ENCODE measurements at regions not wholly inside any gene's neighbourhood (a gene's known extent, or its start where the extent isn't known, plus 50 kb on each side); places are given as distances from the start of the nearest gene placed in this dataset.
"Not testable (repeated sequence)": the region's sequence is repeated elsewhere in the genome, so short reads cannot be mapped to it uniquely, and the experiment has no call there.

DNA sequence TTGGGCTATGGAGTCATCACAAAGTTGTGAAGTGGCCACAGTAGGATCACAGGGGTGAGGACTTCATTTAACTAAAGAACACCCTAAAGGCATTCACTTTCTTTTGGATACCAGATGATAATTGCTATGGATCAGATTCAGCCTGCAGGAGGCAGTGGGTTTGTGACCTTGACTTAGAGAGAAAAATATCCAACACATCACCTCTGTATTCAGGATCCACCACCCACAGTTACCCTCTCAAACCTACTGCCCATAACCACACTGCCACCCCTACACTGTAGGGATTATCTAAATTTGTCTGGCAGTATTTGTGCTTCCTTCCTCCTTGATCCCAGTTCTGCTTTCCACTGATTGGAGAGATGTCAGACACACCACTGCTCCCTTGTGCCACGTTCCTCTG lies 269.4 kb downstream of the MYCN start:
- no peak for DNase-seq

DNA sequence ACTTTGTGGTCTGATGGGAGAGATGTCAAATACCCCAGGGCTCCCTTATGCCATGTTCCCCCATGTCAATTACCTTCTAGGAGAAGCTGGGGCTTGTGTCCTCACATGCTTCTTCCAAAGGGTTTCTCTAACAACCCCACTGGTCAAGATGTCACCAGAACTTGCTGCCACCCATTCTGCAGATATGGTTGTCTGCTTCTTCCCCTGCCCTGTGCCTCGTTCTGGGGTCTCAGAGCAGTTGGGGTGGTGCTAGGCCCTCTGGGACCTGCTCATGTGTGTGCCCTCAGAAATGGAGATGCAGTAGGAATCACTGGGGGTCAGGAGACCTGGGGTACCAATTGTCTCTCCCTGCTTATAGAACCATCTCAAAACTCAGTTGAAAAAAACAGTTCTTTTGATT lies 268.6 kb downstream of the MYCN start:
- DNase-seq: no peak

DNA sequence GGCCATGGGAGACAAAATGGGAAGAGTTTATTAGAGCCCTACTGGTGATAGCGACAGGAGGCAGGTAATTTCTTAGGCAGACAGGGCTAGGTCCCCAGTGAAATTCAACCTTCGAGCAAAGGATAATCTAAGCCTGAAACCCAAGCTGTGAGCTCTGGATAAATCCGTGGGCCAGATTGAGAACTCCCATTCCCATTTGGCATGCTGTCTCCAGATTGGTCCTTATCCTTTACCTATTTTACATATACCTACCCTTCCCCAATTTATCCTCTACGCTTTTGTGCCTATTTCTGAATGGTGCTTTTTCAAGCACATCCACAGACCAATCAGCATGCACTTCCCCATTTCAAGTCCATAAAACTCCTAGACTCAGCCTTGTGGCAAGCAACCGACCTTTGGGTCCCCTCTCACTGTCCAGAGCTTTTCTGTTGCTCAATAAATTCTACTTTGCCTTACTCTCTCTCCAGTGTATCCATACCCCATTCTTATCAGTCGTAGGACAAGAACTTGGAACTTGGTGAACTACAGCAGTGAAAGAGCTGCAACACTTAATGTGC lies 268.0 kb downstream of the MYCN start:
- no peak for DNase-seq

DNA sequence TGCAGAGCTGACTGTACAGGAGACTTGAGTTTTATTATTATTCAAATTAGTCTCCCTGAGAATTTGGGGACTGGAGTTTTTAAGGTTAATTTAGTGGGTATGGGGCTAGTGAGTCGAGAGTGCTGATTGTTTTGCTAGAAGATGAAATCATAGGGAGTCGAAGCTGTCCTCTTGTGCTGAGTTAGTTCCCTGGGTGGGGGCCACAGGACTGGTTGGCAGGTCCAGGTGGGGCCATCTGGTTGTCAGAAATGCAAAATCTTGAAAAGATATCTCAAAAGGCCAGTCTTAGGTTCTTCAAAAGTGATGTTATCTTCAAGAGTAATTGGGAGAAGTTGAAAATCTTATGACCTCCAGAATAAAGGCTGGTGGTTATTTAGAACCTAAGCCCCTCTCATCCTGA lies 267.3 kb downstream of the MYCN start:
- DNase-seq: no peak

DNA sequence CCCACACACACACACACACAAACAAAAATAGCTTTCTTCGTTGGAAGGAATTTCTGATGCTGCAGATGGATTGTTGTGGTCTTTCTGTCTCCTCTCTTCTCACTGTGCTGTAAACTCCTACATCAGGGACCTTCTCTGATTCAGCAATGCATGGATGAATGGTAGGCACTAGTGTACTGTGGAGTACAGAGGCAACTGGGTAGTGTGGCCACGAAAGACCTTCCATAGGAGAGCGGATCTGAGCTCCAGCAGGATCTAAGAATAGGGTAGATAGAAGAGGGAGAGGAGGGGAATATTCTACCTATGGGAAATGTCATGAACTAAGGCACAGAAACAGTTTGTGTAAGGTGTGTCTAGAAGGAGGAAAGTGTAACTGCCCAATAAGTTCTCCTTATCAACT lies 266.8 kb downstream of the MYCN start:
- DNase-seq: no peak

DNA sequence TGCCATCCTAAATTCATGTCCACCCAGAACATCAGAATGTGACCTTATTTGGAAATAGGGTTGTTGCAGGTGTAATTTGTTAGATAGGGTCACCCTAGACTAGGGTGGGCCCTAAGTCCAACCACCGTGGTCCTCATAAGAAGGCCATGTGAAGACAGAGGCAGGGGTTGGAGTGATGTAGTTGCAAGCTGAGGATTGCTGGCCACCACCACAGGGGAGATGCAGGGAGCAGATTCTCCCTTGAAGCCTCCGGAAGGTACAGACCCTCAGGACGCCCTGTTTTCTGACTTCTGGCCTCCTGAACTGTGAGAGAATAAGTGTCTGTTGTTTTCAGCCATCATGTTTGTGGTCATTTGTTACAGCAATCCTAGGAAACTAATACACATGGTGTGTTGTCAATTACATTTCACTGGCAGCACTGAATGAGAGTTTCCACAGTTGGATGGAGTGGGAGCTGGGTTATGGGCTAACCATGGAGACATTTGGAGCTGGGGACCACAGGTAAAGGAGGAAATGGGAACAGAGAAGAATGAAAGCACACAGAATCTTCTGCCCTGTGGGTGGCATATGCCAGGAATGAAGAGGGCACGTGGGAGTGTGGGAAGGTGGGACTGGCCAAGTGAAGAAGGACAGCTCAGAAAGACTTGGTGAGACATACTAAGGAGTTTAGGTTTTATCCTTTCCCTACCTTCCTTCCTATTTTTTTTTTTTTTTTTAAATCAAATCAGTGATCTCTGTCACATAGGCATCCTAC lies 266.0 kb downstream of the MYCN start:
- DNase-seq: no peak

DNA sequence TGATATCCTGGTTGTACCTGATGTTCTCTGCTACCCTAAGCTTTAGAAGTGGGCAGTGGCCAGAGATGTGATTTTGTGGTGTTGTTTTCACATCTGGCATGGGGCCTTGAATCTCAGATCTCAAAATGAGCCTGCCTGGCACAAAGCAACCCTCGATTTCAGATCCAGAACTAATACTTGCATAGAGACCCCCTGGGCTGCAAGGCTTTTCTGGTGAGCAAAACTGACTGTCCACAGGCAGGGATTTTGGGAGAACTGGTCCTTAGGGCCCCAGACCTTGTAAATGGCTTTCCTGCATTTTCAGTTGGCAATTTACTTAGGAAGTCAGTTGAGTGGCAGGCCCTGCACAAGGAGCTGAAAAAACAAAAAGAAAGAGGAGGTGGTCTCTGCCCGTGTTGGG lies 265.3 kb downstream of the MYCN start:
- no peak for DNase-seq

DNA sequence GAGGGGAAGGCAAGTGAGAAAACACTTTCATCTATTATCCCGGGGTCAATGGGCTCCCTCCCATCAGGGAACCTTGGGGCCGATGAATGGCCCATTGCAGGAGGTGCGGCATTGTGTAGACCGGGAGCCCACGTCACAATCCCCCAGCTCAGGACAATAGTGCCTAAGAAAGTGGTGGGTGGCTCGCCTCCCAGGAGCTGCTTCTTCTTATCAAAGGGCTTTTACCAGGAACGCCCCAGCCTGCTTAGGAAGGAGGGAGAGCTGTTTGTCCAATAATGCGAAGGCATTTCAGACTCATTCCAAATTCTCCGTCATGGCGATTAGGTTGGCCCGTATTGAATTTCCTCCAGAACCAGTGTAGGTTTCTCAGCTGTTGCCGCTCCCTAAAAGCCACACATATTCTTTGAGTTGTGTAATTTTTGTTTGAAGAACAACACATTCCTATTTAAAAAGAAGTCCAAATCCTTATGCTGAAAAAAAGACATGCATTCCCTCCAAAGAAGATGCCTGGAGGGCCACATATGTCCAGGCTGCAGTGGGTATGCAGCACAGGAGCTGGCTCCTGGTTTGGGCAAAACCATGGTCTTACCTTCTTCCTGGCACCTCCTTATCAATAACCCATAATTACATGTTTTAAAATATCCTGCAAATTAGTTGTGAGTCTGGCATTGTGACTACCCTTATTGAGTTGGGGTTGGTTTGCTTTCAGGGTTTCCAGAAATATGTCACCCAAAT lies 264.7 kb downstream of the MYCN start:
- DNase-seq: no peak

DNA sequence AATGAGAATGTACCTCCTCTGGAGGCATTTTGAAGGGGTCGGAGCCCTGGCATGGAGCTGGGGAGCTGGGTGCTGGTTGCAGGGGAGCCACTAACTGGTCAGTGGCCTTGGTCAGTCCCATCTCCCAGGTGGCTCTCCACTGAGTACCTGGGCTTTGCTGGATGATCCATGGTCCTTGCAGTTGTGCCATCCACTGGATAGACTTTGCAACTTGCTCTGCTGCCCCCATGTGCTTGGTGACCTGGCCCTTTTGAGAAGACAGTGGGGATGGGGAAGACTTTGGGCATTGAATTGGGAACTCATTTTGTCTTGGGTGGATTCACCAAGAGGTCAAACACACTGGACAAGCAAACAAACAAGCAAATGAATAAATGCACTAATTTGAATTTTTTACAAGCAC lies 263.9 kb downstream of the MYCN start:
- DNase-seq: no peak

DNA sequence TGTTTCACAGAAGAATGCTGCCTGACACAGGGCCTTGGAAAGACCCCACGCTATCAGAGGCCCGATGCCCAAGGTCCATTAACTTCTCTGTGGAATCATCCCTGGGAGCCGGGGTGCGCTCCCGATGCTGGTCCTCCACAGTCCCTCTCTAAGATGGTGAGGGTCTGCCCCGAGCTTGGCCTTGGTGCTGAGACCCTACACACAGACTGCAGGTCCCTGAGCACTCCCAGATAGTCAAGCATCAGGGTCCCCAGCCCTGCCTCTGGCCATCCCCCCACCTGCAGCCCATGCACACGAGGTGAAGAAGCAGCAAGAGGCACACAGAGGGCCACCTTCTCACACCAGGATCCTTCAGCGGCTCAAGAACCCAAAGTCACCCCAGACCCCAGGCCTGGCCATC lies 263.3 kb downstream of the MYCN start:
- DNase-seq: no peak

DNA sequence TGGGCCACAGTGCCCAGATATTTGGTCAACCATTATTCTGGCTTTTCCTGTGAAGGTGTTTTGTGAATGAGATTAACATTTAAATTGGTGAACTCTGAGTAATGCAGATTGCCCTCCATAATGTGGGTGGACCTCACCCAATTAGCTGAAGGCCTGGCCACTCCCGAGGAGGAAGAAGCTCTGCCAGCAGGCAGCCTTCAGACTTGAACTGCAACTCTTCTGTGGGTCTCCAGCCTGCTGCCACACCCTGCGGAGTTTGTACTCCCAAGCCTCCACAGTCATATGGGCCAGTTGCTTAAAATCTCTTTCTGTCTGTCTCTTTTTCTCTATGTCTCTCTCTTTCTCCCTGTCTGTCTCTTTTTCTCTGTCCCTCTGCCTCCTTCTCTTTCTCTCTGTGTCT lies 262.7 kb downstream of the MYCN start:
- no peak for DNase-seq

DNA sequence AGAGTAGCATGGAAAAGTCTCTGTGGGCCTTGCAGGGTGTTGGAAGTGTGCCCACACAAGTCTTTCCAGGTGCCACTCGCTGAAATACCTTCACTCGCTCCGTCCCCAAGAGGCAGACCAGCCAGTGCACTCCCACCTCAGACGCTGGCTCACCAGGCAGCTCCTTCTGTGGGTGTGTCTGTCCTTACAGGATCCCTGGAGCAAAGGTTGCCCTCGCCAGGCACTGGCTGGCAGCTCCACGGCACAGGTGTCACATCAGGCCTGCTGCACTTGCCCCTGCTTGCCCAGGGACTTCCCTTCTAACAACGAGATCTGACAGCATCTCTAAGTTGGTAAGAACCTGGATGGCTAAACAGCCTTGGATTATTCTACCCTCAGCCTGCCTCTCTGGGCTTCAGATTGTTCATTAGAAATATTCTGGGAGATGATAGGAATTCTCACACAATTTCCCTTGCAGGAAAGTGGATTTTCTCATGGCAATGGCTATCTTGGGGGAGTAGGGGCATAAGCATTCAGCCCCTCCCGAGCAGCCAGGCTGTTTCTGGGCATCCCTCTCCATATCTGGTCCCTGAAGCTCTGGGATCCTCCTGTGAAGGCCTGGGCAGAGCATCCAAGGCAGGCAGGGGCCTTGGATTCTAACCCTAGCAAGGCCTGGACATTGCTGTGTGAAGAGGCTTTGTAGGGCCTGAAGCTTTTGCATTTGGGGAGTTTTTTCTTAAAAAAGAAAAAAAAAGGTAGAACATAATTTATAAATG lies 262.1 kb downstream of the MYCN start:
- no peak for DNase-seq

DNA sequence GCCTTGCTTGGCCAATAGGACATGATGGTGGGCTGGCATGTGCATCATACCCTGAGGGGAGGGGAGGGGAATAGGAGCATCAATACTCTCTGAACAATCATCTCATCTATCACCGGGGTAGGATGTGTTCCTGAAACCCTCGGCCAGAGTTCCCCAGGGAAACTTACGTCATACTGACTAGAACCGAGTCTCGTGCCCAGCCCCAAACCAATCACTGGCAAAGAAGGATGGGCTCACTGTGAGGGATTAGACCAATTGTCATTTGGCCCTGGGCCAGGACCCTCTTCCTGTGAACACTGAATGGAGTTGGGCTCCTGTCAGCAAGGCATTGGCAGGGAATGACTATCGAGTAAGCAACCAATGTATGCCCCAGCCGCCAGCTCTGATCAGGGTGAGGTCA lies 261.5 kb downstream of the MYCN start:
- no peak for DNase-seq

DNA sequence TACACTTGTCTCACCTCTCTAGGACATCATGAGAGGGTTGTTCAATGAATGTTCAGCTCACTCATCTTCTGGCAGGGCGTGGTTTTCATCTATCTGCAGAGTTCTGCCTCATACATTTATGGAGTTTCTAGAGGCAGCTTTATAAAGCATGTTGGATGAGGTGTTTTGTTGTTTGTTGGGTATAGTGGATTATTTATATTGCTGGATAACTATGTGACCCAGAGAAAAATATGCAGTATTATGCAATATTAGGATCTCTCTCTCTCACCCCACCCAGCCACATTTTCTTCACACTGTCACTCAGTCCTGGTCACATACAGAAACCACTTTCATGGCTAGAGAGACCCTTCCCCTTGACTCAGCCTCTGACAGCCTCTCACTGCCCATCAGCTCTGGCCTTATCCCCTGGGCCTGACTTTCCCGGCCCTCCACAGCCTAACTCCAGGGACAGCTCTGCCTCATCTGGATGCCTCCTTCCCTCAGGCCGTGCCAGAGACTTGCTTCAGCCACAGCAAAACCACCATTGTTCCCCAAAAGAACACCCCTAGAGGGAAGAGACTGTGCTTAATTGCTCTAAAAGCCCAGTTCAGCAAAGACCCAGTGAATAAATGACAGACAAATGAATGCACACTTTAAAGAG lies 260.3 kb downstream of the MYCN start:
- no peak for DNase-seq

DNA sequence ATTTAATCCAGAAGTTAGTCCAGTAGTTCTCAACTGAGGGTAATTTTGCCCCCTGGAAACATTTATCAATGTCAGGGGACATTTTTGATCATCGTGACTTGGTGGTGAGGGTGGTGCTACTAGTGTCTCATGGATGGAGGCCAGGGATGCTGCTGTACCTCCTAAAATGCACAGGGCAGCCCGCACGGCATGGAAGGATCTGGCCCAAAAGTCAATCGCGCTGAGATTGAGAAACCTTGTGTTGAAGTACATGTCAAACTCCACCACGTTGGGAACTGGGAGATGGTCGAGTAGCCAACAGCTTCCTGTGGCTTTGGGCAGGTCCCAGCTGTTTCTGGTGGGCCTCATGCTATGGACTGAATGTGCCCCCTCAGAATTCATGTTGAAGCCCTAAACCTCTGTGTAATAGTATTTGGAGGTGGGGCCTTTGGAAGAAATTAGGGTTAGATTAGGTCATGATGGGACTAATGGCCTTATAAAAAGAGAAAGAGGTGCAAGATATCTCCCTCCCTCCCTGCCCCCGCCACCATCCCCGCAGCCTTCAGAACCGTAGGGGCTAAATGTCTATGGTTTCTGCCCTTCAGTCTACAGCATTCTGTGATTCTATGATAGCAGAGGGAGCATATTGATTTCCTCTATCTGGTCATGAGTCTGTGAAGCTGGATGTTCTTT lies 259.7 kb downstream of the MYCN start:
- DNase-seq: no peak

DNA sequence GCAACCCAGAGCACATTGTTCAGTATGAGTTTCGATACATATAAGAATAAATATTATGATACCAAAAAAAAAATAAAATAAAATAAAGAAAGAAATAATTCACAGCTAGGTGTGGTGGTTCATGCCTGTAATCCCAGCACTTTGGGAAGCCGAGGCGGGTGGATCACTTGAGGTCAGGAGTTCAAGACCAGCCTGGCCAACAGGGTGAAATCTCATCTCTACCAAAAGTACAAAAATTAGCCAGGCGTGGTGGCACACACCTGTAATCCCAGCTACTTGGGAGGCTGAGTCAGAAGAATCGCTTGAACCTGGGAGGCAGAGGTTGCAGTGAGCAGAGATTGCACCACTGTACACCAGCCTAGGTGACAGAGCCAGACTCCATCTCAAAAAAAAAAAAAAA lies 258.9 kb downstream of the MYCN start:
- not testable (repeated sequence) for DNase-seq

DNA sequence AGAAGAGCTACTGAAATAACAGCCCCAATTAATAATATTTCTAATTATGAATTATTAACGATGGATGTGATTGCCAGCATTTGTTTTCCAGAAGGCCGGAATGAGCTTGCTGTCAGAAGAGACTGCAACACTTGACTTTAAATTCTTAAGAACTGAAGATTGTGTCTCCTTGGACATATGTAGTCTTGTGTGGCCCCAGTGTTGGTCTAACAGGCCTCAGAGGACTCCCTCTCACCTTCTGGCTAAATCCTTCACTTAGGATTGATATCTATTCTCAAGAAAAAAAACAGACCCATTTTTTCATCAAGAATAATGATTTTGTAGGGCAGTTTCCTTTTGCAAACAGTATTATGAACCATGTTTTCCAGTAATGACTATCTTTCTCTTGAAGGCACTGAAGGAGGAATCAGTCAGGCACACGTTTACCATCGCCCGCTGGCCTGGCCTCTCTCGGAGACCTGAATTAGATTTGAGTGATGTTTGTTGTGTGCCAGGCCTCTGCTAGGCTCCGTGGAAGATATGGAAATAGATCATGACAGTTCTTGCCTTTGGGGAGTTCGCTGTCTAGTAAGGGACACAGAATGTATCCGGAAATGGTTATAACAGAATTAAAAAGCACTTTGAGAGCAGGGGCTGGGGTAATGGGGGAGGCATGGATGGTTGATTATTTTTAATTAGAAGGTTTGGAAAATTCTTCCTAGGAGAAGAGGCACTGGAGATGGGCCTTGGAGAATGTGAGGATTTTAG lies 258.0 kb downstream of the MYCN start:
- DNase-seq: no peak

DNA sequence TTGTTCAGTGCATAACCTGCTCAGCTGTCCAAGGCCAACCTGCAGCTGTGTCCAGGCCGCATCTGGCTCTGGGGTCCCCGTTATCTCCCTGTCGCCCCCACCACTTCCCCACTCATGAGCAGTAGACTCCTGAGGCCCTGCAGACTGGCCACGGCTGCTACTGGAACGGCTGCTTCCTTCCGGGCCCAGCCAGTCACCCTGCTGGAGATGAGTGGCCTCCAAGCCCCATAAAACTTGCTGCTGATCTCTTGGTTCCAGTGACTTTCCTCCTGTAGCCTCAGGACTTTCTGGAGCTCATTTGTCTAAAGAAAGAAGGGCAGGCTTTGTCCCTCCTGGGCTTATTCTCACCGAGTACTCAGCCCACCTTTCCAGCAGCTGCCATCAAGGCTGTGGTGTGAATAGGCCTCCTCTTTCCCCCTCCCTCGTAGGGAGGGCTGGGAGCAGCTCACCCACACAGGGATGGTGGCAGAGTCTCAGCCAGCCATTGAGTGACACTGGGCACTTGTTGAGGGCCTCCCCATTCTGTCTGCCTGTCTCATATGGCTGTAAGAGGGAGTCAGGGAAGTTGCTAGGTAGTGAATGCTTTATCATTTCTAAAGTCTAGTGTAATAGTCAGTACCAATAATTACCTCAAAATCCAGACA lies 257.3 kb downstream of the MYCN start:
- DNase-seq: no peak

DNA sequence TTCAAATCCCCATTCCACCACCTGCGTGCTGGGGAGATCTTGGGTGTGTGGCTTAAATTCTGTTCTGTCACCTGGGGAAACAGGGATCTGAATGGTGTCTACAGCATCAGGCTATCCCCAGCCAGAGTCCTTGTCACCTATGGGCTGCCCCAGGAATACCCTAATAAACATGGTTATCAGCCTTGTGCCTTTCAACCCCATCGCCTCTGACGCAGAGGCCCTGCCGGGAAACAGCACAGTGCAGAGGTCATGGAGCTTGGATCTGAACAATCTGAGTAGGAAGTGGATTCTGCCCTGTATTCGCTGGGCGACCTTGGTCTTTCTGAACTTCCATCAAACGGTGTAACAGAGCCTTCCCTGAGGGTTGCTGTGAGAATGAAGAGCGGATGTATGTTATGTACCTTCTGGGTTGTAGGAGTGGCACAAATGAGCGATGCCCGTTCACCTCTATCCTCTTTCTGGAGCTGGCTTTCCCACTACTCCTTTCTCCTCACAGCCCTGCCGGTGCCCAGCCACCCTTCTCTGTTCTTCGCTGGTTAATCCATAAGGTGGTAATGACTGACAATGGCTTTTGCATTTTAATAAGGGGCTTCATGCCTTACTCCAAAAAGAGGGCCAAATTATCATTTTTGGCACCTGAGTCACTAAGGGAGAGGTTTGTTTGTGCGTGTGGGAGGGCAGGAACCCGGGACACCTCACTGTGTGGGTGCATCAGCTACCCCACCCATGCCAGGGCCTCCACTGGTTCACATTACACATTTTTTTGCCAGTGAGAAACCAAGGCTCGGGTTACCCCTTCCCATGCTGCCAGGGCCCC lies 256.5 kb downstream of the MYCN start:
- no peak for DNase-seq

DNA sequence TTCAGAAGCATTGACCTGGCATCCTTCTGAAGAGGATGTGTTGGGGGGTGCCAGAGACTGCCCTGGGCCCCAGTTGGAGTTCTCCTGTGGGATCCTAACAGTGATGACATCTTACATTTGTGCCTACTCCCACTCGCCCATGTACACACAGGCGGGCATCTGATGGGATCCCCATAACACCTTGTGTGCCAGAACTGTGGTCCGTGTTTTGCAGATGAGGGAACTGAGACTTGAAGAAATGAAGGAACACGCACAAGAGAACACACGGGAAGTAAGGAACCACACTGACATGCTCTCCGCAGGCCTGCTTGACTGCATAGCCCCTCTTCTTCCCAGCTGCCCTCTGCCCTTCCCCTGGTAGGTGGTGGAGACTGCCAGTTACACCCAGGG lies 255.3 kb downstream of the MYCN start:
- no peak for DNase-seq

Data from CD4-positive, alpha-beta T cell treated with Interleukin-12 subunit alpha and Interleukin-12 subunit beta, for 1 hour (primary cell).